DOHH2 (cell line): ENCODE measurements at regions not wholly inside any gene's neighbourhood (a gene's known extent, or its start where the extent isn't known, plus 50 kb on each side); places are given as distances from the start of the nearest gene placed in this dataset.

Experiments
- CTCF ChIP-seq: fragments of 200-600 bp; sonication (generic); IDR thresholded peaks from one replicate; pipeline ENCODE4 v1.5.1; 2014; ENCODE audit warnings: antibody characterized with exemption, mild to moderate bottlenecking, low read depth, low read length; ENCODE audit not compliant: poor library complexity, severe bottlenecking
- EZH2phosphoT487 ChIP-seq: fragments of 200-600 bp; sonication (generic); IDR thresholded peaks from 2 replicates; pipeline ENCODE4 v1.6.1; 2017; ENCODE audit warnings: borderline replicate concordance, mild to moderate bottlenecking, antibody characterized with exemption, low read length, moderate library complexity, mixed read lengths

- TF ChIP-seq CTCF, result no peak
- TF ChIP-seq EZH2phosphoT487, result no peak
Observed at GRCh38 chr15:66875588-66876420, 173.8 kb downstream of the SMAD6 start.
